ENCODE measurements at regions not wholly inside any gene's neighbourhood (a gene's known extent, or its start where the extent isn't known, plus 50 kb on each side); places are given as distances from the start of the nearest gene placed in this dataset.

DNA sequence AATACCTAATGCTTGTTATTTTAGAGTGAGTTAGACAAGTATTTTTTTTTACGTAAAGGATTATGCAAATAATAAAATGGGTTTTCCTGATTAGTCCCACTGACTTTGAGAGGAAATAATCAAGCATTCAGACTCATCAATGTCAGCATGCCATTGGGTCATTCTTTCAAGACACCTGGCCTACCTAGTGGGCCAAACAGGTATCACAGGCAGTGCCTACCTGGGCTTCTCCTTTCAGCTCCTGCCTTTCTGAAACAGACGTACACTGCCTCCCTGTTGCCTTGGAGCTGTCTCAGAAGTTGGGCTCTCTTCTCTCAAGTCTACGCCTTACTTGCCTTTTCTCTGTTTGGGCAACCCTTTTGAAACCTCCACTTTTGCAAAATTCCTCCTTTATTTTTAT, 545.6 kb downstream of the SNAPC1 start:
- no peak for DNase-seq

- DNase-seq: no peak
Observed at GRCh38 chr14:62308316-62308715, 546.1 kb downstream of the SNAPC1 start.

DNA sequence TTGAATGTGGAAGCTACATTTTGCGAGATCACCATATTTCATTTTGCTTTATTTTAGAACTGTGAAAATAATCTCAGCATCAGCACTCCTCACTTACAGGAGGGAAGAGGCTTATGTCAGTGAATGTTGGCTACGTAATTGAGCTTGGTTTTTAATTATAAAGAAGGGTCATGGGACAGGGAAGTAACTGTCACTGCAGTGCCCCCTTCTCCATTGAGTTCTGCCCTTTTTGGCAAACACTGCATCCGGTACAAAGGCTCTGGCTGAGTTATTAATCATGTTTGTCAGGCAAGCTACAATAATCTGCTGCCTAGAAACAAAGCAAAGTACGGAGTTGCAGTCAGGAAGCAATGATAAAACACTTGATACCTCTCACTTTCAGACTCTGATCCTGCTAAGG, 546.7 kb downstream of the SNAPC1 start:
- DNase-seq: no peak

- no peak for DNase-seq
Observed at GRCh38 chr14:62313212-62313611, 551.0 kb downstream of the SNAPC1 start.

- no peak for DNase-seq
Observed at GRCh38 chr14:62314221-62314620, 552.0 kb downstream of the SNAPC1 start.

GRCh38 chr14:62314871-62315270, 552.7 kb downstream of the SNAPC1 start:
- DNase-seq: no peak

- DNase-seq: no peak
Observed at GRCh38 chr14:62315631-62316030, 553.4 kb downstream of the SNAPC1 start.

DNA sequence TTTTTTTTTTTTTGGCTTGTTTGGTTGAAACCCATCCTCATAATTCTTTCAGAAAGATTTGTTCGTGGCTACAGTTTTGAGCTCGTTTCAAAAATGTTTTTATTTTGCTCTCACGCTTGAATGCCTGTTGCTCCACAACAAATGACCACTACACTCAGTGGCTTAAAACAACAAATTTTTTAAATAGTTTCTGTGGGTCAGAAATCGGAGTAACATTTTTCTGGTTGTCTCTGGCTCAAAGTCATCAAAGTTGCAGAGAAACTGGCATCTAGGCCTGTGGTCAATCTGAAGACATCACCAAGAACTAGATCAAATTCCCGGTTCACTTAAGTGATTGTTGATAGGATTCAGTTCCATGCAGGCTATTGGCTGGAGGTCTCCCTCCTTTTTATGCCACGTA, 560.0 kb downstream of the SNAPC1 start:
- DNase-seq: no peak

DNA sequence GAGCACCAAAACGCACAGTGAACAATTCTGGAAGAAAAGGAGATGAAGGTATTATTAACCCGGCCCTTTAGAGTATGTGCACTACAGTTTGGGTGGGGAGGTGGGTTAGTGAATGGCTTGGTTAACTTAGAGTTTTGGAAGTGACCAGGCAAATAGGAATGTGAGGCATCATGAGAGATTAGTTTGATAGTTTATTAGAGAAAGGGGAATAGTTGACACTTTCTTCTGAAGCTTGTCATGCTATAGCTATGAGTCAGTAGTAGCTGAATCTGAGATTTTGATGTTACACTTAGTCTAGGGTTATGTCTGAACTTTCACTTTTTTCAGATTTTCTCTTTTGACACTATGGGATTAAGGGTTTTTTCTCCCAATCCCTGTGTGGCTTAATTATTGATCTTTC, 567.2 kb downstream of the SNAPC1 start:
- DNase-seq: no peak

GRCh38 chr14:62347562-62348011, 585.4 kb downstream of the SNAPC1 start:
- DNase-seq: no peak

DNA sequence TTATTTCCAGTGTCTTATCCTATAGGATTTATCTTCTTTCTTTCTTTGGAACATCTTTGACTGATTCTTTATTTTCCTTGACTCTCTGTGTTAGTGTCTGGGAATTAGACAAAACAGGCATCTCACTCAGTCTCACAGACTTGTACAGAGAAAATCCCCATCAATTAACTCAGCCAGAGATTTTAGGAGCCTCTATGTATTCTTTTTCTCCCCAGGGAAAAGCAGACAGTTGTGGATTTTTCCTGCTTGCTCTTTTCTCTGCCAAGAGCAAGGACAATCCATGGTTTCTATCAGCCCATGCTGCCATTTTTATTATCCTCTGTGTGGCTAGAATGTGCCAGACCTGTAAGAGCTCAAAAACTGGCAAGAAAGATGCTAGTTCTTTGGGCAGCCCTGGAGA, 595.1 kb downstream of the SNAPC1 start:
- no peak for DNase-seq

GRCh38 chr14:62364161-62364560, 601.9 kb downstream of the SNAPC1 start:
- no peak for DNase-seq

DNA sequence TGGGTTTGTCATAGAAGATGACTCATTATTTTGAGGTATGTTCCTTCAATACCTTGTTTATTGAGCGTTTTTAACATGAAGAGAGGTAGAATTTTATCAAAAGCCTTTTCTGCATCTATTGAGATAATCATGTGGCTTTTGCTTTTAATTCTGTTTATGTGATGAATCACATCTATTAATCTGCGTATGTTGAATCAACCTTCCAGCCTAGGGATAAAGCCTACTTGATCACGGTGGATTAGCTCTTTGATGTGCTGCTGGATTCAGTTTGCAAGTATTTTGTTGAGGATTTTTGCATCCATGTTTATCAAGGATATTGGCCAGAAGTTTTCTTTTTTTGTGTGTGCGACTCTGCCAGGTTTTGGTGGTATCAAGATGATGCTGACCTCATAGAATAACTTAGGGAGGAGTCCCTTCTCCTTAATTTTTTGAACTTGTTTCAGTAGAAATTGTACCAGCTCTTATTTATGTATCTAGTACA, 602.6 kb downstream of the SNAPC1 start:
- DNase-seq: no peak

GRCh38 chr14:62369919-62370560, 607.8 kb downstream of the SNAPC1 start:
- DNase-seq: no peak

GRCh38 chr14:62373944-62374343, 611.7 kb downstream of the SNAPC1 start:
- no peak for DNase-seq

- DNase-seq: no peak
Observed at GRCh38 chr14:62378057-62378456, 615.8 kb downstream of the SNAPC1 start.

DNA sequence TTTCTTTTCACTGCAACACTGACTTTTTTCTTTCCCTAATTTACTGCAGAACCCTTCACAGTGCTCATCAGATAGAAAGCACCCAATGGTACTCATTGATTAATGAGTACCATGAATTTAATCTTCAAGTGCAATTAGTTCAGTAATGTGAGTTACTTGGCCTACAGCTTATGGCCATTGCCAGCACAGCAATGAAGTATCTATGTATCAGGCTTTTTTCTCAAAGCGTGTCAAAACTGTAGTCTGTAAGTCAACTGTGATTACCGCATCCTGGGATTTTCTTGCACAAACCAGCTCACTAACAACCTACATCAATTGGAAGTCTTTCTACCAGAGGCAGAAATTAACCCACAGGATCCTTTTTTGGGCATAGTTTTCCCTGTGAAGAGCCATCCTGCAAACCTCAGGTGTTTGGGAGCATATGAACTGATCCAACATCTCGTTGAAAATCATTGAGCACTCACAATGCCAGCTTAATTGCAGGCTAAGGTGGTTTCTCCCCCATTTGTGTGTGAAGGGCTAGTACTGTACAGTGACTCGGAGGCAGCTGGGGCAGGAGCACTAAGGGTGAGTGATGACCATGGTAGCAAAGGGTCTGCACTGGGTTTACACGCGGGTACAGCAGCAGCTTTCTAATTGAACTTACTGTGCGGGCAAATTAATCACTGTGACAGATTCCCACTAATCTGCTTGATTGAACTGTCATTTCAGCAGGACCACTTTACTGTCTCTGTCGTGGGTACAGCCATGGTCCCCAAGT, 619.3 kb downstream of the SNAPC1 start:
- DNase-seq: no peak

DNA sequence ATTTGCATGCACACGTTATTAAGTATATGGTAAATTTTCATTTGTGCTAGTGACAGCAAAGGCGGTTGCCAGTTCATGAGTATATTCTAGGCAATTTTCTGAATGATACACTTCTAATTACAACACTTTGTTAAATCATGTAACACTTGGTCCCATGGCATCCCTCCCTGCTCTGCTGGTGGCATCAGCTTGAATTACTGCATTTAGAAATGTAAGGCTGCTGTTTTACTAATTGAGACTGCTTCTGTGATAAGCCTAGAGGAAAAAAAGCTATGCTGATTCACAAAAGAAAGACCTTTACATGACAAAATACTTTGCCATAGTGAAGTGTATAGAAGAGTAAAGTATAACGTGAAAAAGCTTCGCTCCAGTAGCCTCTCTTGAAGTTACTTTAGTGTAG, 636.1 kb downstream of the KCNH5 start:
- DNase-seq: no peak

- DNase-seq: no peak
Observed at GRCh38 chr14:62409626-62410300, 635.5 kb downstream of the KCNH5 start.

GRCh38 chr14:62420847-62421246, 624.4 kb downstream of the KCNH5 start:
- DNase-seq: no peak

GRCh38 chr14:62428429-62429203, 616.6 kb downstream of the KCNH5 start:
- DNase-seq: no peak

DNA sequence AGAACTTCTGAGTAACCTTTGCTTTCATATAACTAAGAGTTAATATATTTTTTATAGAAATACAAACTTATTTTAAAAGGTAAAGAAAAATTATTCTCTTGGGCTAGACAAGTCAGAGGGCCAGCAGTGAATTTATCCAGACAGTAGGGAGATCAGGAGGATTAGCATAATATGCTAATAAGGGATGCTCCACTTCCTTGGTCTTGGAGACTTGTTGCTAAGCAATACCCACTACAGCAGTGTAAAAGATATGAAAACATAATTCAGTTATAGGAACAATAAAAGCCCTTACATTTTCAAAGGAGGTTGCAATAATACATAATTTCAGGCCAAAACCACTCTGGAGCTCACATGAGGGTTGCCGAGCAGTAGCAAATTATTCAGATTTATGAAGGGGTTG, 615.6 kb downstream of the KCNH5 start:
- DNase-seq: no peak

GRCh38 chr14:62431496-62431895, 613.8 kb downstream of the KCNH5 start:
- no peak for DNase-seq
